HEK293 (cell line): ENCODE measurements at regions not wholly inside any gene's neighbourhood (a gene's known extent, or its start where the extent isn't known, plus 50 kb on each side); places are given as distances from the start of the nearest gene placed in this dataset.

Experiments
- CTCF ChIA-PET: fragments of 350-600 bp; formaldehyde crosslinking; extraction: SDS; loops from one replicate; lab custom pipeline; 2021; ENCODE audit warnings: antibody characterized with exemption; lab: Yijun Ruan, JAX
- POLR2A ChIA-PET: fragments of 300-600 bp; formaldehyde crosslinking; extraction: SDS; loops from one replicate; lab custom pipeline; 2020; ENCODE audit warnings: antibody characterized with exemption, inconsistent platforms; lab: Yijun Ruan, JAX
- H3K27ac ChIP-seq: fragments of 200-500 bp; sonication (Bioruptor generic); 2 replicates; pipeline ENCODE4 v1.5.1; 2014; ENCODE audit warnings: low read depth, low read length, control low read depth, inconsistent platforms; ENCODE audit errors: extremely low read depth
- H3K36me3 ChIP-seq, 2 experiments: fragments of 200-500 bp in 1 of 2; sonication (Bioruptor generic) in 1 of 2; 1 replicate in 1 of 2; 2 replicates in 1 of 2; pipeline ENCODE4 v1.5.1; 2014 to 2017; ENCODE audit warnings: inconsistent platforms in 2 of 2, low read length in 2 of 2; ENCODE audit not compliant: control insufficient read depth in 2 of 2, insufficient read depth in 1 of 2
- H3K4me1 ChIP-seq: fragments of 200-500 bp; sonication (Bioruptor generic); 2 replicates; pipeline ENCODE4 v1.5.1; 2014; ENCODE audit warnings: mild to moderate bottlenecking, low read length, inconsistent platforms; ENCODE audit not compliant: control insufficient read depth, insufficient read depth
- H3K4me3 ChIP-seq: 2 replicates; pipeline ENCODE4 v1.5.1; 2011; ENCODE audit warnings: low read depth, mild to moderate bottlenecking, control low read depth, low read length, moderate library complexity
- H3K9me3 ChIP-seq: fragments of 200-500 bp; sonication (Bioruptor generic); 2 replicates; pipeline ENCODE4 v1.5.1; 2014; ENCODE audit warnings: low read depth, low read length, inconsistent platforms; ENCODE audit not compliant: control insufficient read depth, insufficient read depth
- ATF2 ChIP-seq: fragments of 450-650 bp; formaldehyde crosslinking; IDR thresholded peaks from 2 replicates; pipeline ENCODE4 v1.5.1; 2016; ENCODE audit warnings: missing biosample characterization, missing genetic modification characterization, low read depth
- KLF1 ChIP-seq: fragments of 450-650 bp; formaldehyde crosslinking; IDR thresholded peaks from 2 replicates; pipeline ENCODE4 v1.5.1; 2016; ENCODE audit warnings: missing biosample characterization, missing genetic modification characterization
- KLF16 ChIP-seq: fragments of 450-650 bp; formaldehyde crosslinking; IDR thresholded peaks from 2 replicates; pipeline ENCODE4 v1.5.1; 2017; ENCODE audit warnings: missing biosample characterization, missing genetic modification characterization
- REST ChIP-seq: fragments of 450-650 bp; formaldehyde crosslinking; IDR thresholded peaks from 2 replicates; pipeline ENCODE4 v1.5.1; 2016; ENCODE audit warnings: missing biosample characterization, missing genetic modification characterization
- SCRT2 ChIP-seq: fragments of 450-650 bp; formaldehyde crosslinking; IDR thresholded peaks from 2 replicates; pipeline ENCODE4 v1.5.1; 2016; ENCODE audit warnings: missing biosample characterization, missing genetic modification characterization
- ZBTB26 ChIP-seq: fragments of 450-650 bp; formaldehyde crosslinking; optimal IDR thresholded peaks from 2 replicates; pipeline ENCODE3; 2016; ENCODE audit warnings: missing biosample characterization, mild to moderate bottlenecking, missing genetic modification characterization
- ZNF16 ChIP-seq: fragments of 450-650 bp; formaldehyde crosslinking; IDR thresholded peaks from 2 replicates; pipeline ENCODE4 v1.5.1; 2016; ENCODE audit warnings: low read depth, missing biosample characterization, missing genetic modification characterization
- ZNF292 ChIP-seq: fragments of 450-650 bp; formaldehyde crosslinking; IDR thresholded peaks from 2 replicates; pipeline ENCODE4 v1.5.1; 2016; ENCODE audit warnings: low read depth, missing biosample characterization, missing genetic modification characterization, borderline replicate concordance
- ZNF324 ChIP-seq: fragments of 450-650 bp; formaldehyde crosslinking; IDR thresholded peaks from 2 replicates; pipeline ENCODE4 v1.5.1; 2016; ENCODE audit warnings: missing biosample characterization, missing genetic modification characterization
- ZNF48 ChIP-seq: fragments of 450-650 bp; formaldehyde crosslinking; IDR thresholded peaks from 2 replicates; pipeline ENCODE4 v1.5.1; 2016; ENCODE audit warnings: missing biosample characterization, missing genetic modification characterization
- ZNF488 ChIP-seq: fragments of 450-650 bp; formaldehyde crosslinking; IDR thresholded peaks from 2 replicates; pipeline ENCODE4 v1.5.1; 2016; ENCODE audit warnings: missing biosample characterization, missing genetic modification characterization
- ZNF501 ChIP-seq: fragments of 450-650 bp; formaldehyde crosslinking; IDR thresholded peaks from 2 replicates; pipeline ENCODE4 v1.5.1; 2016; ENCODE audit warnings: missing biosample characterization, missing genetic modification characterization
- ZNF514 ChIP-seq: fragments of 450-650 bp; formaldehyde crosslinking; IDR thresholded peaks from 2 replicates; pipeline ENCODE4 v1.5.1; 2016; ENCODE audit warnings: missing biosample characterization, missing genetic modification characterization
- ZNF529 ChIP-seq: fragments of 450-650 bp; formaldehyde crosslinking; IDR thresholded peaks from 2 replicates; pipeline ENCODE4 v1.5.1; 2017; ENCODE audit warnings: missing genetic modification characterization, missing biosample characterization; ENCODE audit not compliant: insufficient replicate concordance
- ZNF670 ChIP-seq: fragments of 450-650 bp; formaldehyde crosslinking; IDR thresholded peaks from 2 replicates; pipeline ENCODE4 v1.5.1; 2016; ENCODE audit warnings: missing biosample characterization, missing genetic modification characterization, low read depth
- ZNF792 ChIP-seq: fragments of 450-650 bp; formaldehyde crosslinking; IDR thresholded peaks from 2 replicates; pipeline ENCODE4 v1.5.1; 2016; ENCODE audit warnings: missing biosample characterization, missing genetic modification characterization
- ZSCAN5A ChIP-seq: fragments of 450-650 bp; formaldehyde crosslinking; IDR thresholded peaks from 2 replicates; pipeline ENCODE4 v1.5.1; 2016; ENCODE audit warnings: missing biosample characterization, missing genetic modification characterization
- TF ChIP-seq, protein P1 (sequence below): fragments of 450-650 bp; formaldehyde crosslinking; IDR thresholded peaks from 2 replicates; pipeline ENCODE4 v1.5.1; 2016; ENCODE audit warnings: missing biosample characterization, missing genetic modification characterization
- TF ChIP-seq, protein P2 (sequence below): fragments of 450-650 bp; formaldehyde crosslinking; IDR thresholded peaks from 2 replicates; pipeline ENCODE4 v1.5.1; 2016; ENCODE audit warnings: missing biosample characterization, missing genetic modification characterization

- ChIA-PET POLR2A (no interaction called here), CTCF (no interaction called here)
- no peaks in the 10 kb centered on the region for H3K36me3 ChIP-seq
- H3K4me1 ChIP-seq: no peaks in the 10 kb centered on the region
- no peak overlapping the region for H3K27ac ChIP-seq
- H3K9me3 ChIP-seq: no peaks in the 10 kb centered on the region
- TF ChIP-seq ZNF488: no peak
- no peak for TF ChIP-seq ZNF292 (tag by site-specific recombination)
- TF ChIP-seq, protein P1, sequence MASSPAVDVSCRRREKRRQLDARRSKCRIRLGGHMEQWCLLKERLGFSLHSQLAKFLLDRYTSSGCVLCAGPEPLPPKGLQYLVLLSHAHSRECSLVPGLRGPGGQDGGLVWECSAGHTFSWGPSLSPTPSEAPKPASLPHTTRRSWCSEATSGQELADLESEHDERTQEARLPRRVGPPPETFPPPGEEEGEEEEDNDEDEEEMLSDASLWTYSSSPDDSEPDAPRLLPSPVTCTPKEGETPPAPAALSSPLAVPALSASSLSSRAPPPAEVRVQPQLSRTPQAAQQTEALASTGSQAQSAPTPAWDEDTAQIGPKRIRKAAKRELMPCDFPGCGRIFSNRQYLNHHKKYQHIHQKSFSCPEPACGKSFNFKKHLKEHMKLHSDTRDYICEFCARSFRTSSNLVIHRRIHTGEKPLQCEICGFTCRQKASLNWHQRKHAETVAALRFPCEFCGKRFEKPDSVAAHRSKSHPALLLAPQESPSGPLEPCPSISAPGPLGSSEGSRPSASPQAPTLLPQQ (tag by site-specific recombination): no peak
- no peak for TF ChIP-seq SCRT2 (tag by site-specific recombination)
- TF ChIP-seq ZNF48 (tag by site-specific recombination): no peak
- TF ChIP-seq ZNF792 (tag by site-specific recombination): no peak
- TF ChIP-seq ZBTB26 (tag by site-specific recombination): no peak
- TF ChIP-seq KLF1 (tag by site-specific recombination): no peak
- TF ChIP-seq REST (tag by site-specific recombination): no peak
- TF ChIP-seq ZNF16: no peak
- TF ChIP-seq ZNF324: no peak
- no peak for TF ChIP-seq KLF16 (tag by site-specific recombination)
- TF ChIP-seq ATF2 (tag by site-specific recombination): no peak
- TF ChIP-seq ZNF514 (tag by site-specific recombination): no peak
- TF ChIP-seq, protein P2, sequence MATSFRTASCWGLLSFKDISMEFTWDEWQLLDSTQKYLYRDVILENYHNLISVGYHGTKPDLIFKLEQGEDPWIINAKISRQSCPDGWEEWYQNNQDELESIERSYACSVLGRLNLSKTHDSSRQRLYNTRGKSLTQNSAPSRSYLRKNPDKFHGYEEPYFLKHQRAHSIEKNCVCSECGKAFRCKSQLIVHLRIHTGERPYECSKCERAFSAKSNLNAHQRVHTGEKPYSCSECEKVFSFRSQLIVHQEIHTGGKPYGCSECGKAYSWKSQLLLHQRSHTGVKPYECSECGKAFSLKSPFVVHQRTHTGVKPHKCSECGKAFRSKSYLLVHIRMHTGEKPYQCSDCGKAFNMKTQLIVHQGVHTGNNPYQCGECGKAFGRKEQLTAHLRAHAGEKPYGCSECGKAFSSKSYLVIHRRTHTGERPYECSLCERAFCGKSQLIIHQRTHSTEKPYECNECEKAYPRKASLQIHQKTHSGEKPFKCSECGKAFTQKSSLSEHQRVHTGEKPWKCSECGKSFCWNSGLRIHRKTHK (tag by site-specific recombination): no peak
- no peak for TF ChIP-seq ZNF529 (tag by site-specific recombination)
- TF ChIP-seq ZSCAN5A (tag by site-specific recombination): no peak
- no peak for TF ChIP-seq ZNF501 (tag by site-specific recombination)
- TF ChIP-seq ZNF670 (tag by site-specific recombination): no peak
- H3K4me3 ChIP-seq: no peak overlapping the region
These were observed 81.1 kb downstream of the CD200R1L start for GRCh38 chr3:112765531-112765930.
